ENCODE measurements at regions not wholly inside any gene's neighbourhood (a gene's known extent, or its start where the extent isn't known, plus 50 kb on each side); places are given as distances from the start of the nearest gene placed in this dataset.

DNA sequence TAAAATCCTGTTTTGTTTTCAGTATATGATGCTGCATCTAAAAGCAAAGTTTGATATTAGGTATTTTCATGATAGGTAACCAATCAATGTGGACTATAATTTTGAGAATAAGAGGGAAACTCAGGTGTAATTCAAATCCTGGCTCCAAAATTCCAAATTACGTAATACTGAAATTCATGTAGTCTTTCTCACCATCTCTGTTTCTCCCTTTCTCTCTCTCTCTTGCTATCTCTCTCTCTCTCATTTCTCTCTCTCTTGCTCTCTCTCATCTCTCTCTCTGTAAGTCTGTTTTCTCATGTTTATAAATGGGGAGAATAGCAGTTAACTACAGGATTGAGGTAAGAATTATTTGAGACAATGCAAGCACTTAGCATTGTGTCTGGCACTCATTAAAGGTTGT, 401.1 kb upstream of the TLE4 start (continued):
- TF ChIP-seq SAP30 (IDR thresholded peaks at IDR 0.05; ENCODE audit: insufficient read depth, insufficient replicate concordance, low read length), result no peak
